LNCAP (cell line): ENCODE measurements at regions not wholly inside any gene's neighbourhood (a gene's known extent, or its start where the extent isn't known, plus 50 kb on each side); places are given as distances from the start of the nearest gene placed in this dataset.

Experiments used
- CTCF ChIP-seq: fragments of 450-650 bp; IDR thresholded peaks from 2 replicates; pipeline ENCODE4 v1.5.1; 2017; ENCODE audit warnings: mild to moderate bottlenecking

DNA sequence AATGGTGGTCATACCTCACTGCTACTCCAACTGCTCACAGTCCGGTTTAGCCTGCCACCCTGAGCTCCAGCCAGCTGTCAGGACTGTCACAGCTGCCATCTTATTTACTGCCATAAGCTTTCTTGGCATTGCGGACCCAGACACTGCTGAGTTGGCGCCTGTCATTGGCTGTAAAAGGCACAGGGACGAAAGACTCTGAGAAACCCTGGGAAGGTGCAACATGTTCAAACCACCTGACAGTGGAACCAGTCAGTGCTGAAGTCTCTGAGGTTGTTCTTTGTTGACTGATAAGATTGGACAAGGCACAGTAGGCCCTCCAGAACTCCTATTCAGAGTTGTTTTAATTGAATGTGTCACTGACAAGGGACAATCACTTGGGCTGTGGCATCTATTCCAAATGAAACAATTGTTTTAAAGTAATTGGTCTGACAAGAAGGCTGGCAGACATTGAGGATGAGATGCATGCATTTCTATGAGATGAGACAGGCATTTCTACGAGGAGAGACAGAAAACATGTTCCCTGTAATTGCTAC is 927.8 kb downstream of the STPG2 start:
- TF ChIP-seq CTCF = no peak

DNA sequence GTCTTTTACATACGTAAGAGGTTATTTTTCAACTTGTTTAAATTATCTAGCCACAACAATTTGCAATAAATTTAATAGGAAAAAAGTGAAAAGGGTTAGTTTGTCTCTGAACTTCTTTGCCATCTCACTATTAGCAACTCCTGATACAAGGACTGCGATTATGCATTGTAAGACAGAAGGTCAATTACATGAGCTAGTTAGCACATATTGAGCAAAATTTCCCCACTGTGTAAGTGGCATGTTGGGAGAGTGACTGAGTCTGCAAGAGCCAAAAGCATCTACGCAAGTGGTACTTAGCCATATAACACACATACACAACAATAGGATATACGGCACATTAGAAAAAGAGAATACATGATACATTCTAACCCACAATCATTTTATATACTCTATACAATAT is 927.2 kb downstream of the STPG2 start:
- no peak for TF ChIP-seq CTCF

DNA sequence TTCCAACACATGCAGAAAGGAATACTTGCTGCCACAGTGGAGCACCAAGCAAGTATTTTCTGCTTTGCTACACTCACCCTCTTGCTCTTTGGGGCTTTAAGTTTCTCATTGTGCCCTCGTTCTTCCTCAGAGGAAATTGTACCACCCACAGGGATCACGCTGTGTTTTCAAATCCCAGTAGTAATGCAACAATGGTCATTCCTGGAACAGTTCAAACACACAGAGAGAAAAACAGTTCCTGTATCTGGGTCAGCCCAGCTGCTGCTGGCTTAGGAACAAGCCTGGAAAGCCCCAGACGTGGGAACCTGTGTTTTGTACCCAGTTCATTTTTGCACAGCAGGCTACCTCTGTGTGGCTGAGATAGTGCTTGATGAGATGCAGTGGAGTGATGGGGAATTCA is 907.8 kb downstream of the STPG2 start:
- TF ChIP-seq CTCF = no peak

GRCh38 chr4:97238956-97239666 is 904.2 kb downstream of the STPG2 start:
- TF ChIP-seq CTCF = no peak

DNA sequence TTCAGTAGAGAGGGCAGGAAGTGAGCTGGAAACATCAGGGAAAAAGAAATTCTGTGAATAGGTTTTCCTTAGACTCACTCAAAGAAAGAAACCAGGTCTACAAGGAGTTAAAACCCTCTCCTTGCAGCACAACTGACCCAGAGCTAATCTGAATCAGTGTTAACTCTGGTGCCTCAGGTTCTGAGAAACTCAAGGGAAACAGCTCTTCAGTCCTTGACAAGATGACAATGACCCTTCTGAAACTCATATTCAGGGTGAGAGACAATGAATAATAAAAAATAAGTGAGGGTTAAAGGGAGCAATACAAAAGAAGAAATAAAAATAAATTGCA is 903.6 kb downstream of the STPG2 start:
- TF ChIP-seq CTCF = no peak

DNA sequence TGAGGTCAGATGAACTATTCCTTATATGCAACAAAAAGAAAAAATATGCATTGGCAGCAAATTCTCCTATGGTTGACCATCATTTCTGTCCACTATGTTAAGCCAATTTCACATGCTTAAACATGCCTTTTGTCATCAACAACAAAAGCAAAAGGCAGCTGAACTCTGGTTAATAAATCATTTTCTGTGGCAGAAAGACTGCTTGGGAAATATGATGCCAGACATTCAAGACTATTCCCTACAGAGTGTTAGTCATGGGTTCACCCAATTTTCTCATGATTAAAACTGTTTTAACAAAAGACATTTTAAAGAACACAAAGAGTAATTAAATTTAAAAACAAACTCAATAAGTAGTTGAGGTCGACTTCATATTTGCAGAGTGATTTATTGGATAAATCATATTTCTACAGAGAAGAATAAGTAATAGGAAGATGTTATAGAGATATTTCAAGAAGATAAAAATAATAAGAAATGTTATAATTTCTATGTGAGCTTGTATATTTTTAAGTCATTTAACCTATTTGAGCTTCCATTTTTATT is 890.6 kb downstream of the STPG2 start:
- TF ChIP-seq CTCF = no peak

DNA sequence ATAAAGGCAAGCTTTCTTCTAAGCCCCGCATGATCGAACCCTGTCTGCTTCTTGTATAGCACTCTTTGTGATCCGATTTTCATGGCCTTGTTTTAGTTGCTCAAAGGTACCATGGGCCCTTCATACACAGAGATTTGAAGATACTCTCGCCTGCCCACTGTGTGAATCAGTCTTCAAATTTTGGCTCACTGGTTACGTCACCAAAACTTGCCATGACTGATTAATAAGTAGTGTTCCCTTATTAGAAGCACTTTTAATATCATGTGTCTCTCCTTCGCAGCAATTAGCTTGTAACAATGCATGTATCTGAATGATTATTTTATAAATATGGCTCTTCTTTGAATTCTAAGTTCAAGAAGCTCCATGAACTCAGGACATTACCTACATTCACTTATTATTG is 880.5 kb downstream of the STPG2 start:
- TF ChIP-seq CTCF = no peak
